Activated CD4-positive, CD25-positive, alpha-beta regulatory T cell treated with anti-CD3 and anti-CD28 coated beads, Interleukin-2, amount 50 U/mL, for 72 hours (primary cell): ENCODE measurements at regions not wholly inside any gene's neighbourhood (a gene's known extent, or its start where the extent isn't known, plus 50 kb on each side); places are given as distances from the start of the nearest gene placed in this dataset.
"Not testable (repeated sequence)": the region's sequence is repeated elsewhere in the genome, so short reads cannot be mapped to it uniquely, and the experiment has no call there.

Source experiments
- DNase-seq: peaks from one replicate; pipeline ENCODE4 v3.0.0; 2021

DNA sequence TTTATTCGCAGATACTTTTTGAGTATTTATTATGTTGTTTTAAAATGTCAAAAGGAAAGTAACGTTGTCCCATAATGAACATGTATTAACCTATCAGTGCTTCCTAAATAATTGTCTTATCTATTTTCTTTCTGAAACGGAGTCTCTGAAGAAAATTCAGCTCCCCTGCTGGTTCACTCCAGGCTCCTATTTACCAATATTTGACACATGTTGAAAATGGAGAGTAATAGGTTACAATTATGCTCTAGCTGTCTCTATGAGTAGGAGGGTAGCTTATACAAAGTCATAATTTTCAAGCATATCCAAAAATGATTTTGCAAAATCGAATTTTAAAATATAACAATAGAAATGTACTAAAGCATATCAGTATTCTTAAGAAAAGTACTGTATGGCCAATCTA lies 844.1 kb downstream of the CDH18 start:
- DNase-seq = no peak

GRCh38 chr5:19169426-19169825 lies 818.6 kb downstream of the CDH18 start:
- DNase-seq = no peak

- DNase-seq = no peak
Observed at GRCh38 chr5:19172926-19173470, 815.0 kb downstream of the CDH18 start.

DNA sequence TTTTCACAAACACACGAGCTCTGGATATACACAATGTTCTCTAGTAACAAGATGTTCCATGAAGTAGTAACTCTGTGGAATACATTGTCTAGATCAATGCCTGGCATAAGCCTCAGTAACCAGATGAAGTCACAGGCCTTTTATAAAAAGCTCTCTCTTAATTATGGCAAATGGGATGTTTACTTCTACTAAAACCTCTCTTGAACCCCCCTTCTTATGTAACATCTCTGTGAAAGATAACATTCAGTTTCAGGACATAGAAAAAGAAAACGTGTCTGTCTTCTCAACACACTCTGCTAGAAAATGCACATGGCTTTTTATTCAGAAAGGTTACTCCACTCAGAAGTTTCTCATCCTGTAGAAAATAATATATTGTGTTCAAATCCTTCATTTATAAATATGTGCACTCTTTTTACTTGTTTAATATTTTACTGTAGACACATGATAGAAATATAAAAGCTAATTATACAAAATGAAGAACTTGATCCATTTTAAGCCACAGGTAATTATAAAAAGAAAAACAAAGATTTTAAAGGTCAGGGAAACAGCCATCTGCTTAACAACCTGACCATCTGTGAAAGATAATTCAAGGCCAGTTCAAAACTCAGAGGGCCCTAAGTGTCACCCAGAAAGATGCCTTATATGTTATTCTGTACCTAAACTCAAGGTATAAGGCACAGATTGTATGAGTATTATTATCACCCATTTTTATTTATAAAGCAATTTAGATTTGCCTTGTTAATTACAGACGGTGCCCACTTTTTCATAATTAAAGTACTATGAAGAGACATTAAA lies 812.0 kb downstream of the CDH18 start:
- no peak for DNase-seq

GRCh38 chr5:19179571-19179970 lies 808.4 kb downstream of the CDH18 start:
- no peak for DNase-seq

GRCh38 chr5:19189176-19189575 lies 798.8 kb downstream of the CDH18 start:
- DNase-seq = no peak

GRCh38 chr5:19193631-19194030 lies 794.4 kb downstream of the CDH18 start:
- DNase-seq = no peak

DNA sequence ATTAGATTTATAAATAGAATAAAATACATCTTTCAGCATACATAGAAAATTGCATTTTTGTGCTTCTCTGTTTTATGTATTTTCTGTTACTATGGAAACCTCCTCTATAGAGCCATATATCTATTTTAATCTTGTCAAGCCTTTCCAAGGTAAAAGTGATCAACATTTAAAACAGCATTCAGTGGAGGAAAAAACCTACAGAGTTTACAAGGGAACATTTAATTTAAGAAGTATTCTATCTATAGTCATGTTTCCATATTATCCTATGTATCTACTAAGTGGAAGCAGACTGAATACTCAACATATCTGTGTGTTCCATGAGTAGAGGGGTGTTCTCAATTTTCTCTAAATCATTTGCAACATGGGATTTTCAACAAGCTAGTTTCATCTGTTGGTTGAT lies 791.4 kb downstream of the CDH18 start:
- DNase-seq = no peak

- DNase-seq = no peak
Observed at GRCh38 chr5:19200251-19200650, 787.7 kb downstream of the CDH18 start.

DNA sequence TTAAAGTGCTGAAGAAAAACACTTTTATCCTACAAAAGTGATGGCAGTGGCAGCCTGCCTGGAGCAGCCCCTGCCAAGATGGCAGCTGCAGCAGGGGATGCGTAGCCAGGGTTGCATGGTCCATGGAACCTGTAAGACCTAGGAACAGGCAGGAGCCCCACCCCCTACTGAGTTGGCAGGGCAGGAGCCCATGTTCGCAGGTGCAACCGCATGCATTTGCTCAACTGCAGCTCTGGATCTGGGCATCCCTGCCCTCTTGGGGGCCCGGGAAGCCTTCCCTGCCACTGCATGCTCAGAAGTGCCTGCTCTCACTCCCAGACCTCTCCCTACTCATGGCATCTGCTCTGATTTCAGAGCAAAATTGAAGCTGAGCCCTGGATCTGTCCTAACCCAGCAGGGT lies 779.6 kb downstream of the CDH18 start:
- DNase-seq = no peak

GRCh38 chr5:19210886-19211285 lies 777.1 kb downstream of the CDH18 start:
- DNase-seq = no peak

- DNase-seq = no peak
Observed at GRCh38 chr5:19229179-19229835, 758.7 kb downstream of the CDH18 start.

- DNase-seq = no peak
Observed at GRCh38 chr5:19233573-19233972, 754.4 kb downstream of the CDH18 start.

- DNase-seq = no peak
Observed at GRCh38 chr5:19235101-19235584, 752.9 kb downstream of the CDH18 start.

DNA sequence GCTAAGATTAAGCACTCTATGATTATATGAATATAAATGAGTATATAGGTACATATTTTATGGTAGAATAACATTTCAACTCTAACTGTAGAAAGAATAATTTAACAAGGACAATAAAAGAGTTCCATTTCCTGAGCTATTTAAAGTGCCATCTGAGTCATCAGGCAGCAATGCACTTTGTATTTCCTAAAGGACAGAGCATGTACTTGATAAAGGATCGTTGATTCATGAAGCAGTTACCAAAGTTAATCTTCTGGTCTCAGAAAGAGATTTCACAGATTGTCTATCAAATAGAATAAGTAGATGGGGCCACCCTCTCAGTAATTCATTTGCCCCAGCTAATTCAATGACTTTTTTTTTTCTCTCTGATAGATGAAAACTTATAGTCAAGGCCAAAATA lies 747.8 kb downstream of the CDH18 start:
- DNase-seq = no peak

DNA sequence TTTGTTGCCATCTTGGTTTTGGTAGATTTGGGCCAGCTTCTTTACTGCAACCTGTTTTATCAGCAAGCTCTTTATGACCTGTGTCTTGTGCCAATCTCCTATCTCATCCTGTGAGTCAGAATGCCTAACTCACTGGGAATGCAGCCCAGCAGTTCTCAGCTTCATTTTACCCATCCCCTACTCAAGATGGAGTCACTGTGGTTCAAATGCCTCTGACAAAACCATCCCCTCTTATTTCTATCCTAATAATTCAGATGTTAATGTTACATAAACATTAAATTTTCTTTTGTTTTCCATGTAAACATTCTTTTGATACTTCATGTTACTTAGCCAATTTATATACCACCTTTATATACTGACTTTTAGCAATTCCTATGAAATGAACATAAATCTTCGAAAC lies 746.3 kb downstream of the CDH18 start:
- no peak for DNase-seq

DNA sequence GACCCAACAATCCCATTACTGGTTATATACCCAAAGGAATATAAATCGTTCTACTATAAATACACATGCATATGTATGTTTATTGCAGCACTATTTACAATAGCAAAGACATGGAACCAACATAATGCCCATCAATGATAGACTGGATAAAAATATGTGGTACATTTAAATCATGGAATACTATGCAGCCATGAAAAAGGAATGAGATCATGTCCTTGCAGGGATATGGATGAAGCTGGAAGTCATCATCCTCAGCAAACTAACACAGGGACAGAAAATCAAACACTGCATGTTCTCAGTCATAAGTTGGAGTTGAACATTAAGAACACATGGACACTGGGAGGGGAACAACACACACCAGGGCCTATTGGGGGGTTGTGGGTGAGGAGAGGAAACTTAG lies 741.8 kb downstream of the CDH18 start:
- DNase-seq = not testable (repeated sequence)

GRCh38 chr5:19247302-19247701 lies 740.7 kb downstream of the CDH18 start:
- DNase-seq = no peak

GRCh38 chr5:19256036-19256435 lies 732.0 kb downstream of the CDH18 start:
- no peak for DNase-seq

- DNase-seq = no peak
Observed at GRCh38 chr5:19258686-19259085, 729.3 kb downstream of the CDH18 start.

DNA sequence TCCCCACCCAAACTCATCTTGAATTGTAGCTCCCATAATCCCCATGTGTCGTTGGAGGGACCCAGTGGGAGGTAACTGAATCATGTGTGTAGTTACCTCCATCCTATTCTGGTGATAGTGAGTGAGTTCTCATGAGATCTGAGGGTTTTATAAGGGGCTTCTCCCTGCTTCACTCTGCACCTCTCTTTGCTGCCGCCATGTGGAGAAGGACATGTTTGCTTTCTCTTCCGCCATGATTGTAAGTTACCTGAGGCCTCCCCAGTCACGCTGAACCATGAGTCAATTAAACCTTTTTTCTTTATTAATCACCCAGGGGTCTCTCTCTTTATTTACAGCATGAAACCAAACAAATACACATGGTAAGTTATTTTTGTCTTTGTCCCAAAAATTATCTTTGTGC lies 726.1 kb downstream of the CDH18 start:
- DNase-seq = no peak

GRCh38 chr5:19264821-19265220 lies 723.2 kb downstream of the CDH18 start:
- no peak for DNase-seq

GRCh38 chr5:19266791-19267190 lies 721.2 kb downstream of the CDH18 start:
- no peak for DNase-seq

- DNase-seq = no peak
Observed at GRCh38 chr5:19270153-19270552, 717.8 kb downstream of the CDH18 start.
